DOHH2 (cell line): ENCODE measurements at regions not wholly inside any gene's neighbourhood (a gene's known extent, or its start where the extent isn't known, plus 50 kb on each side); places are given as distances from the start of the nearest gene placed in this dataset.

ENCODE experiments used
- EZH2phosphoT487 ChIP-seq: fragments of 200-600 bp; sonication (generic); IDR thresholded peaks from 2 replicates; pipeline ENCODE4 v1.6.1; 2017; ENCODE audit warnings: borderline replicate concordance, mild to moderate bottlenecking, antibody characterized with exemption, low read length, moderate library complexity, mixed read lengths
- TF ChIP-seq, protein P1 (sequence below): fragments of 200-600 bp; sonication (generic); IDR thresholded peaks from one replicate; pipeline ENCODE4 v1.5.1; 2014; ENCODE audit warnings: antibody characterized with exemption, mild to moderate bottlenecking, low read depth, low read length; ENCODE audit not compliant: poor library complexity, severe bottlenecking

DNA sequence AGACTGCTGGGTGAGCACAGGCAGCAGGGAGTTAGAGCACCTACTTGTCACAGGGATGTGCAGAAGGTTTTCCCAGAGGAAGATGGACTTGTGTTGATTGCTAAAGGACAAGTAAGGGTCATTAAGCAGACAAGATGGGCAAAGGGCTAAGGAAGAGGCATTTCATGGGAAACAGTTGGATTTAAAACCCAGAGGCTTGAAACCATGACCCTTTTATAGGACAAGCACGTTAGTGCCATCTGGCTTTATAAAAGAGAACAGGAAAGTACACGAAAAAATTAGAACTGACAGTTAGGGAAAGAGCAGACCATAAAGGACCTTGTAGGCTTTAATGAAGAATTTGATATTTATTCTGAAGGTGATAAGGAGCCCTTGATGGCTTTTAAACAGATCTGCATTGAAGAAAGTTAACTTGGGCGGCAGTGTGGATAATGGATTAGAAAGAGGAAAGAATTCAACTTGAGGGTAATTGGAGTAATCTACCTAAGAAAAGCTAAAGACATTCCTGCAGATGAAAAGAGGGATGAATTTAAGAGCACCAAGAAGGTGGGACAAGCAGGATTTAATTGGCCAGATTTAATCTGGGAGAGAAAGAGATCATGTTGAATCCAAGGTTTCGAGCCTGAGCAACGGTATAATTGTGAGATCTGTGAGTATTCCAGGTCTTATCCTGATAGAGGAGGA lies 68.6 kb downstream of the ZC3H11B start:
- TF ChIP-seq, protein P1, sequence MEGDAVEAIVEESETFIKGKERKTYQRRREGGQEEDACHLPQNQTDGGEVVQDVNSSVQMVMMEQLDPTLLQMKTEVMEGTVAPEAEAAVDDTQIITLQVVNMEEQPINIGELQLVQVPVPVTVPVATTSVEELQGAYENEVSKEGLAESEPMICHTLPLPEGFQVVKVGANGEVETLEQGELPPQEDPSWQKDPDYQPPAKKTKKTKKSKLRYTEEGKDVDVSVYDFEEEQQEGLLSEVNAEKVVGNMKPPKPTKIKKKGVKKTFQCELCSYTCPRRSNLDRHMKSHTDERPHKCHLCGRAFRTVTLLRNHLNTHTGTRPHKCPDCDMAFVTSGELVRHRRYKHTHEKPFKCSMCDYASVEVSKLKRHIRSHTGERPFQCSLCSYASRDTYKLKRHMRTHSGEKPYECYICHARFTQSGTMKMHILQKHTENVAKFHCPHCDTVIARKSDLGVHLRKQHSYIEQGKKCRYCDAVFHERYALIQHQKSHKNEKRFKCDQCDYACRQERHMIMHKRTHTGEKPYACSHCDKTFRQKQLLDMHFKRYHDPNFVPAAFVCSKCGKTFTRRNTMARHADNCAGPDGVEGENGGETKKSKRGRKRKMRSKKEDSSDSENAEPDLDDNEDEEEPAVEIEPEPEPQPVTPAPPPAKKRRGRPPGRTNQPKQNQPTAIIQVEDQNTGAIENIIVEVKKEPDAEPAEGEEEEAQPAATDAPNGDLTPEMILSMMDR = no peak
- no peak for TF ChIP-seq EZH2phosphoT487
